ENCODE measurements at regions not wholly inside any gene's neighbourhood (a gene's known extent, or its start where the extent isn't known, plus 50 kb on each side); places are given as distances from the start of the nearest gene placed in this dataset.
"Not testable (repeated sequence)": the region's sequence is repeated elsewhere in the genome, so short reads cannot be mapped to it uniquely, and the experiment has no call there.

GRCh38 chr18:9032519-9032918 is 70.0 kb upstream of the NDUFV2 start:
- H3K27ac Mint-ChIP-seq = no peak overlapping the region
- H3K9me3 Mint-ChIP-seq = no peaks in the 10 kb centered on the region
- no peaks in the 10 kb centered on the region for H3K4me1 Mint-ChIP-seq
- H3K4me3 Mint-ChIP-seq = no peak overlapping the region
- no peaks in the 10 kb centered on the region for H3K27me3 Mint-ChIP-seq
- no peaks in the 10 kb centered on the region for H3K36me3 Mint-ChIP-seq

DNA sequence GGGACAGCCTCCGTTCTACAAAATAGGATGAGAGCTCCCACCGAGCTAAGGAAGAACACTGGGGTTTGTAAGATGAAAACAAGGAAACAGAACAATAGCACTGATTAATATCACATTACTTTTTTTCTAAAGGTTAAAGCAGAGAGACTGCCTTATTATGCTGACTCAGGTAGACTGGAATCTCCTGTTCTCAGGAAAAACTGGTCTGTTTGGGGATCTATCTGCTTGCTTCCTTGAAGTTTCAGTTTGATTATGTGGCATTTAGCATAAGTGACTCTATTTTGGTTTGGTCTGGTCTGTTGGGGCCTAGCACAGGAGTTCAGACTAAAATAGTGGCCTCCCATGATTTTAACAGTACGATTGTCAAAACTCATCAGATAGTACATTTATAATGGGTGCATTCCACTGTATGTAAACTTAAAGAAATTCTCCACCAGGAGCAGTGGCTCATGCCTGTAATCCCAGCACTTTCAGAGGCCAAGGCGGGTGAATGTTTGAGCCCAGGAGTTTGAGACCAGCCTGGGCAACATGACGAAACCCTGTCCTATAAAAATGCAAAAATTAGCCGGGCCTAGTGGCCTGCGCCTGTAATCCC is 64.1 kb upstream of the NDUFV2 start:
- H3K4me3 Mint-ChIP-seq = no peak overlapping the region
- no peaks in the 10 kb centered on the region for H3K9me3 Mint-ChIP-seq
- no peaks in the 10 kb centered on the region for H3K36me3 Mint-ChIP-seq
- H3K27me3 Mint-ChIP-seq = no peaks in the 10 kb centered on the region
- H3K4me1 Mint-ChIP-seq = no peaks in the 10 kb centered on the region
- peak overlapping the region in 1 of 3 donors; percentile 25 for H3K27ac Mint-ChIP-seq

GRCh38 chr18:9039441-9040071 is 62.9 kb upstream of the NDUFV2 start:
- Mint-ChIP-seq H3K9me3 (no peaks in the 10 kb centered on the region), H3K27ac (no peak overlapping the region), H3K36me3 (no peaks in the 10 kb centered on the region), H3K4me3 (no peak overlapping the region), H3K4me1 (no peaks in the 10 kb centered on the region), H3K27me3 (no peaks in the 10 kb centered on the region)

GRCh38 chr18:9042766-9043481 is 59.6 kb upstream of the NDUFV2 start:
- Mint-ChIP-seq H3K27me3 (no peaks in the 10 kb centered on the region), H3K4me1 (no peaks in the 10 kb centered on the region), H3K4me3 (no peak overlapping the region)

DNA sequence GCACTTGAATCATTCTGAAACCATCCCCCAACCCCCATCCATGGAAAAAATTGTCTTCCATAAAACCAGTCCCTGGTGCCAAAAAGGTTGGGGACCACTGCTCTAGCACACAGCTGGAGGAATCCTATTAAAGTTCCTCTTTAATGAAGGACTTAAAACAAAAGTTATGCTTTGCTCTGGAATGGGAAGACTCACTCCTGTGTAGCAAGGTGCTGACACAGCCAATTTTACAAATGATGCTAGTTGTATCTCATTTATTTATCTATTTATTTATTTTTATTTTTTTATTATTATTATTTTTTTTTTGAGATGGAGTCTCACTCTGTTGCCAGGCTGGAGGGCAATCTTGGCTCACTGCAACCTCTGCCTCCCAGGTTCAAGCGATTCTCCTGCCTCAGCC is 58.9 kb upstream of the NDUFV2 start:
- H3K27ac Mint-ChIP-seq = no peak overlapping the region

More at GRCh38 chr18:9042766-9043481, 59.6 kb upstream of the NDUFV2 start:
- no peaks in the 10 kb centered on the region for H3K36me3 Mint-ChIP-seq
- H3K27ac Mint-ChIP-seq = no peak overlapping the region
- no peaks in the 10 kb centered on the region for H3K9me3 Mint-ChIP-seq

GRCh38 chr18:9047715-9048114 is 54.8 kb upstream of the NDUFV2 start:
- H3K27ac Mint-ChIP-seq = no peak overlapping the region
- no peak overlapping the region for H3K4me3 Mint-ChIP-seq
- no peaks in the 10 kb centered on the region for H3K27me3 Mint-ChIP-seq
- H3K9me3 Mint-ChIP-seq = peaks cover 4 to 15% (median 6%) of the 10 kb centered on the region in 3 donors
- H3K4me1 Mint-ChIP-seq = no peaks in the 10 kb centered on the region
- H3K36me3 Mint-ChIP-seq = peaks cover 3% of the 10 kb centered on the region

More for the DNA sequence above, 58.9 kb upstream of the NDUFV2 start:
- Mint-ChIP-seq H3K4me3 (no peak overlapping the region), H3K36me3 (no peaks in the 10 kb centered on the region), H3K27me3 (no peaks in the 10 kb centered on the region), H3K4me1 (no peaks in the 10 kb centered on the region), H3K9me3 (no peaks in the 10 kb centered on the region)

- Mint-ChIP-seq H3K4me3 (no peak overlapping the region), H3K4me1 (no peaks in the 10 kb centered on the region), H3K27me3 (no peaks in the 10 kb centered on the region), H3K9me3 (peaks cover 4 to 20% (median 6%) of the 10 kb centered on the region in 3 donors), H3K27ac (no peak overlapping the region), H3K36me3 (peaks cover 3% of the 10 kb centered on the region)
Observed at GRCh38 chr18:9048236-9048635, 54.3 kb upstream of the NDUFV2 start.

DNA sequence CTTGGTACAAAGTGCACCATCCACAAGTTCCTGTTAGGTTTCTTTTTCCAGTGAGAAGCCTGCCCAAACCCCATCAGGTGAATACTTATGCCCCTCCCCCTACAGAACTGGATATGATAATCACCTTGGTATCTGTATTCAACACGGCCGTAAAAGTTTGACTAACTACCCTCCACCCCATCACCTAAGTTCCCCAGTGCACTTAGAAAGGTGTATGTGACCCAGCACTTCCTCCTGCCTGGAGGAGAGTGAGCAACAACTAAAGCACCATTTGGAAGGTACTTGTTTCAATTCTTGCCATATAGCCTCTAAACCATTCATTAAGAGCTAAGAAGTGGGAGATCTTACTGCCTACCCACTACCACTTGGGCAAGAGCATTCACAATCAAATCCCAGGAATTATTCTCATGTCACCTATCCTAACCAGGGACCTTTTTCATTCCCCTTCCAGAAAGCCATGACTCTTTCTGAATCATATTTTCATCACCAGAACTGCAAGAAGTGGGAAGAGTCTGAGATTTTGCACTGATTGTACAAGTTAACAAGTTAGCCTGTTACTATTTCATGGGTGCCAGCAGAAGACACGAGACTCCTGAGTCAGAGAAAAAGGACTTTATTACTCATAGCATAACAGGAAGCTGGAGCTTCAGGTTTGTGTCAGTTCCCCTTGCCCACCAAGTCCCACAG is 53.5 kb upstream of the NDUFV2 start:
- no peaks in the 10 kb centered on the region for H3K27me3 Mint-ChIP-seq
- no peak overlapping the region for H3K27ac Mint-ChIP-seq
- no peaks in the 10 kb centered on the region for H3K4me1 Mint-ChIP-seq
- no peak overlapping the region for H3K4me3 Mint-ChIP-seq
- peaks cover 3% of the 10 kb centered on the region for H3K36me3 Mint-ChIP-seq
- H3K9me3 Mint-ChIP-seq = peaks cover 4 to 20% (median 6%) of the 10 kb centered on the region in 3 donors

GRCh38 chr18:9049495-9049809 is 53.0 kb upstream of the NDUFV2 start:
- peaks cover 4 to 20% (median 6%) of the 10 kb centered on the region in 3 donors for H3K9me3 Mint-ChIP-seq
- H3K27me3 Mint-ChIP-seq = no peaks in the 10 kb centered on the region
- H3K36me3 Mint-ChIP-seq = peaks cover 3% of the 10 kb centered on the region
- H3K27ac Mint-ChIP-seq = no peak overlapping the region
- no peaks in the 10 kb centered on the region for H3K4me1 Mint-ChIP-seq
- no peak overlapping the region for H3K4me3 Mint-ChIP-seq

- not testable (repeated sequence) for H3K27me3 Mint-ChIP-seq, H3K36me3 Mint-ChIP-seq, H3K4me1 Mint-ChIP-seq
- H3K9me3 Mint-ChIP-seq = peaks cover 4 to 20% (median 6%) of the 10 kb centered on the region in 3 donors
- peak overlapping the region in 1 of 3 donors; percentile 73 for H3K27ac Mint-ChIP-seq
- peak overlapping the region in 1 of 4 donors; percentile 9 for H3K4me3 Mint-ChIP-seq
Observed at GRCh38 chr18:9050628-9051284, 51.7 kb upstream of the NDUFV2 start.
